ENCODE measurements at regions not wholly inside any gene's neighbourhood (a gene's known extent, or its start where the extent isn't known, plus 50 kb on each side); places are given as distances from the start of the nearest gene placed in this dataset.

- Histone ChIP-seq H2AFZ (ENCODE audit: low read length) (no peak overlapping the region), H3F3A (ENCODE audit: insufficient read depth, low read length) (no peaks in the 10 kb centered on the region), H3K36me3 (ENCODE audit: insufficient read depth, low read length) (no peaks in the 10 kb centered on the region), H3K4me3 (ENCODE audit: low read depth, low read length, poor library complexity, severe bottlenecking) (no peak overlapping the region), H3K9me3 (ENCODE audit: low read length) (no peaks in the 10 kb centered on the region), H4K20me1 (ENCODE audit: insufficient read depth, low read length) (no peaks in the 10 kb centered on the region), H3K79me2 (ENCODE audit: insufficient read depth, low read length) (no peaks in the 10 kb centered on the region), H3K4me1 (ENCODE audit: insufficient read depth, low read length, severe bottlenecking) (no peaks in the 10 kb centered on the region), H3K4me2 (ENCODE audit: low read length) (no peak overlapping the region), H3K9ac (ENCODE audit: low read length) (no peak overlapping the region), H3K27ac (ENCODE audit: low read depth, low read length, poor library complexity, severe bottlenecking) (no peak overlapping the region), H3K27me3 (ENCODE audit: insufficient read depth, low read length) (no peaks in the 10 kb centered on the region), H3K9me2 (ENCODE audit: low read depth, low read length) (no peaks in the 10 kb centered on the region)
- TF ChIP-seq EZH2 (IDR thresholded peaks at IDR 0.05; ENCODE audit: borderline replicate concordance, low read length) (no peak), CTCF (IDR thresholded peaks at IDR 0.05; ENCODE audit: low read length) (no peak)
Observed at GRCh38 chr13:104854007-104854406, 1681.5 kb downstream of the EFNB2 start.

DNA sequence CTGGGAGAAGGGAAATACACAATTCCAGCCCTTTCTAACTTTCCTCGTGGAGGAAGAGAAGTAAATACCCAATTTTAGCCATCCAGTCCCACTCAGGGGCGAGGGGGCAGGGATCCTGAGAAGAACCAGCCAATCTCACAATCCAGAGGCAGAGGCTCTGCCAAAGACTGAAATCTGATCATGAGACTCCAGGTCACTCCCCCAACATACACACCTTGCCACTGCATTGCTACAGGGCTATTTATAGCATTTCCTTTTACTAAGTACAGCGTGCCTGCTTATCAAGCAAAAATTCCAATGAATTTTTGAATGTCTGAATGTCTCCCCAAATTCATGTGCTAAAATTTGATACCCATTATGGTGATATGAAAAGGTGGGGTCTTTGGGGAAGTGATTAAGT, 1687.5 kb downstream of the EFNB2 start:
- Histone ChIP-seq H3K79me2 (ENCODE audit: insufficient read depth, low read length) (no peaks in the 10 kb centered on the region), H3F3A (ENCODE audit: insufficient read depth, low read length) (no peaks in the 10 kb centered on the region), H3K9me2 (ENCODE audit: low read depth, low read length) (no peaks in the 10 kb centered on the region), H3K27ac (ENCODE audit: low read depth, low read length, poor library complexity, severe bottlenecking) (no peak overlapping the region), H3K4me1 (ENCODE audit: insufficient read depth, low read length, severe bottlenecking) (no peaks in the 10 kb centered on the region), H2AFZ (ENCODE audit: low read length) (no peak overlapping the region), H3K9me3 (ENCODE audit: low read length) (no peaks in the 10 kb centered on the region), H4K20me1 (ENCODE audit: insufficient read depth, low read length) (no peaks in the 10 kb centered on the region), H3K36me3 (ENCODE audit: insufficient read depth, low read length) (no peaks in the 10 kb centered on the region), H3K27me3 (ENCODE audit: insufficient read depth, low read length) (no peaks in the 10 kb centered on the region), H3K4me2 (ENCODE audit: low read length) (no peak overlapping the region), H3K9ac (ENCODE audit: low read length) (no peak overlapping the region), H3K4me3 (ENCODE audit: low read depth, low read length, poor library complexity, severe bottlenecking) (no peak overlapping the region)
- TF ChIP-seq EZH2 (IDR thresholded peaks at IDR 0.05; ENCODE audit: borderline replicate concordance, low read length) (no peak), CTCF (IDR thresholded peaks at IDR 0.05; ENCODE audit: low read length) (no peak)

DNA sequence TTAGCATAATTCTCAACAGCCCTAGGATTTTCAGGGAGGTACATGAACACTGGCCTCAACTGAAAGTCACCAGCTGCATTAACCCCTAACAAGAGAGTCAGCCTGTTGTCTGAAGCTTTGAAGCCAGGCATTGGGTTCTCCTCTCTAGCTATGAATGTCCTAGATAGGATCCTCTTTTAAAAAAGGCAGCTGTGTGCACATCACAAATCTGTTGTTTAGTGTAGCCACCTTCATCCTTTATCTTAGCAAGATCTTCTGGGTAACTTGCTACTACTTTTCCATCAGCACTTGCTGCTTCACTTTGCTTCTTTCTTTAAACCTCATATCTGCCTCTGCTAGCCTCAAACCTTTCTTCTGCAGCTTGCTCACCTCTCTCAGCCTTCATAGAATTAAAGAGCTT, 1692.1 kb downstream of the EFNB2 start:
- no peak overlapping the region for H2AFZ ChIP-seq (ENCODE audit: low read length)
- H4K20me1 ChIP-seq (ENCODE audit: insufficient read depth, low read length): no peaks in the 10 kb centered on the region
- no peaks in the 10 kb centered on the region for H3K9me3 ChIP-seq (ENCODE audit: low read length)
- no peaks in the 10 kb centered on the region for H3K9me2 ChIP-seq (ENCODE audit: low read depth, low read length)
- TF ChIP-seq EZH2 (IDR thresholded peaks at IDR 0.05; ENCODE audit: borderline replicate concordance, low read length) (no peak), CTCF (IDR thresholded peaks at IDR 0.05; ENCODE audit: low read length) (no peak)
- H3K27ac ChIP-seq (ENCODE audit: low read depth, low read length, poor library complexity, severe bottlenecking): no peak overlapping the region
- no peak overlapping the region for H3K4me2 ChIP-seq (ENCODE audit: low read length)
- H3K27me3 ChIP-seq (ENCODE audit: insufficient read depth, low read length): no peaks in the 10 kb centered on the region
- no peak overlapping the region for H3K9ac ChIP-seq (ENCODE audit: low read length)
- H3K36me3 ChIP-seq (ENCODE audit: insufficient read depth, low read length): no peaks in the 10 kb centered on the region
- H3K79me2 ChIP-seq (ENCODE audit: insufficient read depth, low read length): no peaks in the 10 kb centered on the region
- H3K4me3 ChIP-seq (ENCODE audit: low read depth, low read length, poor library complexity, severe bottlenecking): no peak overlapping the region
- no peaks in the 10 kb centered on the region for H3F3A ChIP-seq (ENCODE audit: insufficient read depth, low read length)
- no peaks in the 10 kb centered on the region for H3K4me1 ChIP-seq (ENCODE audit: insufficient read depth, low read length, severe bottlenecking)
